ENCODE measurements at regions not wholly inside any gene's neighbourhood (a gene's known extent, or its start where the extent isn't known, plus 50 kb on each side); places are given as distances from the start of the nearest gene placed in this dataset.

- Histone ChIP-seq H2AFZ (ENCODE audit: low read length) (no peak overlapping the region), H4K91ac (ENCODE audit: insufficient read length, low read depth, low read length) (no peak overlapping the region), H4K8ac (replicated peaks; ENCODE audit: insufficient read length, low read depth, low read length) (no peak overlapping the region), H3K23ac (ENCODE audit: insufficient read length, low read depth, low read length) (no peak overlapping the region), H3T11ph (ENCODE audit: low read length) (no peak overlapping the region), H4K5ac (ENCODE audit: insufficient read length, low read depth, low read length) (no peak overlapping the region), H3K23me2 (ENCODE audit: insufficient read length, low read depth, low read length, poor library complexity, severe bottlenecking) (no peaks in the 10 kb centered on the region), H3K56ac (ENCODE audit: insufficient read length, low read depth, low read length) (no peak overlapping the region), H2BK20ac (ENCODE audit: low read depth, low read length, poor library complexity, severe bottlenecking) (no peak overlapping the region), H2BK12ac (ENCODE audit: insufficient read length, low read depth, low read length) (no peak overlapping the region), H2BK120ac (ENCODE audit: low read depth, low read length, poor library complexity, severe bottlenecking) (no peak overlapping the region), H2BK15ac (ENCODE audit: low read depth, low read length) (no peak overlapping the region), H3K4ac (ENCODE audit: low read depth, low read length) (no peak overlapping the region), H4K20me1 (ENCODE audit: control insufficient read depth, insufficient read depth, insufficient read length) (no peaks in the 10 kb centered on the region), H3K9me3 (ENCODE audit: control insufficient read depth, low read depth, low read length) (no peaks in the 10 kb centered on the region), H3K79me1 (ENCODE audit: insufficient read depth, low read depth, low read length, poor library complexity, severe bottlenecking) (no peaks in the 10 kb centered on the region), H2BK5ac (ENCODE audit: insufficient read length, low read length) (no peak overlapping the region), H3K4me1 (ENCODE audit: insufficient read depth, low read length) (no peaks in the 10 kb centered on the region), H3K27ac (ENCODE audit: insufficient read length, low read depth, low read length) (no peak overlapping the region), H3K14ac (ENCODE audit: insufficient read depth, low read length) (no peak overlapping the region), H2AK5ac (ENCODE audit: insufficient read length, low read length) (no peak overlapping the region), H3K27me3 (ENCODE audit: insufficient read depth, low read length) (no peaks in the 10 kb centered on the region), H3K18ac (ENCODE audit: insufficient read length, low read depth, low read length) (no peak overlapping the region), H3K9ac (ENCODE audit: extremely low read depth, insufficient read length, low read length) (no peak overlapping the region), H3K4me2 (ENCODE audit: insufficient read depth, insufficient read length, low read length) (no peak overlapping the region), H3K79me2 (ENCODE audit: insufficient read depth, low read length) (no peaks in the 10 kb centered on the region)
- TF ChIP-seq CTCF (conservative IDR thresholded peaks at IDR 0.05): no peak
- H3K4me3 Mint-ChIP-seq: no peak overlapping the region
- DNase-seq: no peak
- peaks cover 1% of the 10 kb centered on the region for H3K27me3 Mint-ChIP-seq (ENCODE audit: low read depth)
- peaks cover under 1 to 3% of the 10 kb centered on the region in 2 experiments; a peak in 2 of 4 replicates for H3K4me1 Mint-ChIP-seq
- WGBS (ENCODE audit: extremely low coverage, insufficient read length, low lambda C conversion rate): no CpG with 5 or more reads among the region's 3 CpGs
- H3K36me3 Mint-ChIP-seq (ENCODE audit: insufficient read depth in 1 of 3, low read depth in 3 of 3): no peaks in the 10 kb centered on the region; a peak in 1 of 7 replicates
- no peaks in the 10 kb centered on the region for H3K9me3 Mint-ChIP-seq
- no peak overlapping the region for H3K27ac Mint-ChIP-seq
Observed at GRCh38 chr2:196365145-196365544, 193.8 kb upstream of the STK17B start.

Measured in H9 (cell line).